A673 (cell line): ENCODE measurements at regions not wholly inside any gene's neighbourhood (a gene's known extent, or its start where the extent isn't known, plus 50 kb on each side); places are given as distances from the start of the nearest gene placed in this dataset.

Experiments used
- CTCF ChIP-seq: fragments of 300-800, 200-600 bp; sonication (generic); conservative IDR thresholded peaks from 2 replicates; pipeline ENCODE4 v1.5.1; 2017; ENCODE audit warnings: low read depth, mild to moderate bottlenecking, antibody characterized with exemption, low read length, moderate library complexity, mixed read lengths
- EZH2 ChIP-seq: fragments of 200-600 bp; sonication (generic); IDR thresholded peaks from 2 replicates; pipeline ENCODE4 v1.6.1; 2017; ENCODE audit warnings: borderline replicate concordance, low read depth, mild to moderate bottlenecking, mixed read lengths, antibody characterized with exemption, low read length; ENCODE audit not compliant: poor library complexity, severe bottlenecking

- TF ChIP-seq CTCF, result no peak
- no peak for TF ChIP-seq EZH2
Observed at GRCh38 chr5:117357886-117358285, 783.3 kb upstream of the SEMA6A start.
